Suprapubic skin (tissue), 4 donors: ENCODE measurements at regions not wholly inside any gene's neighbourhood (a gene's known extent, or its start where the extent isn't known, plus 50 kb on each side); places are given as distances from the start of the nearest gene placed in this dataset.

ENCODE experiments used
- DNase-seq, 2 donors: peaks; one replicate each; pipeline ENCODE4 v3.0.0-alpha.2; 2019; ENCODE audit warnings: low spot score in 2 of 2
- H3K27ac ChIP-seq: fragments of 200-600 bp; sonication (generic); one replicate; pipeline ENCODE4 v1.5.1; 2019
- H3K27me3 ChIP-seq: fragments of 200-600 bp; sonication (generic); one replicate; pipeline ENCODE4 v1.5.1; 2019
- H3K36me3 ChIP-seq: fragments of 200-600 bp; sonication (generic); one replicate; pipeline ENCODE4 v1.5.1; 2019
- H3K4me1 ChIP-seq: fragments of 200-600 bp; sonication (generic); one replicate; pipeline ENCODE4 v1.5.1; 2019
- H3K4me3 ChIP-seq: fragments of 200-600 bp; sonication (generic); one replicate; pipeline ENCODE4 v1.5.1; 2019; ENCODE audit warnings: mild to moderate bottlenecking
- H3K9me3 ChIP-seq: fragments of 200-600 bp; sonication (generic); one replicate; pipeline ENCODE4 v1.5.1; 2019
- EP300 ChIP-seq: sonication (generic); formaldehyde crosslinking; IDR thresholded peaks from one replicate; pipeline ENCODE4 v1.6.1; 2017; ENCODE audit warnings: antibody characterized with exemption
- POLR2A ChIP-seq, 2 donors: fragments of 450-650 bp; IDR thresholded peaks; one replicate each; pipeline ENCODE4 v1.6.1; 2017; ENCODE audit warnings: antibody characterized with exemption in 2 of 2, mild to moderate bottlenecking in 2 of 2, moderate library complexity in 2 of 2
- POLR2AphosphoS5 ChIP-seq, 3 donors: sonication (generic); formaldehyde crosslinking; IDR thresholded peaks; one replicate each; pipeline ENCODE4 v1.6.1; 2017; ENCODE audit warnings: antibody characterized with exemption in 3 of 3
- WGBS: methylation state at CpG from one replicate; pipeline ENCODE4 v1.1.5; 2018; 5-methylcytosine and 5-hydroxymethylcytosine counted together
- TF ChIP-seq, protein P1 (sequence below), 2 donors: fragments of 200-600 bp in 1 of 2; fragments of 450-650 bp in 1 of 2; sonication (generic) in 1 of 2; IDR thresholded peaks; one replicate each; pipeline ENCODE4 v1.5.1; 2016 to 2019; ENCODE audit warnings: antibody characterized with exemption in 2 of 2, mild to moderate bottlenecking in 1 of 2, moderate library complexity in 1 of 2

DNA sequence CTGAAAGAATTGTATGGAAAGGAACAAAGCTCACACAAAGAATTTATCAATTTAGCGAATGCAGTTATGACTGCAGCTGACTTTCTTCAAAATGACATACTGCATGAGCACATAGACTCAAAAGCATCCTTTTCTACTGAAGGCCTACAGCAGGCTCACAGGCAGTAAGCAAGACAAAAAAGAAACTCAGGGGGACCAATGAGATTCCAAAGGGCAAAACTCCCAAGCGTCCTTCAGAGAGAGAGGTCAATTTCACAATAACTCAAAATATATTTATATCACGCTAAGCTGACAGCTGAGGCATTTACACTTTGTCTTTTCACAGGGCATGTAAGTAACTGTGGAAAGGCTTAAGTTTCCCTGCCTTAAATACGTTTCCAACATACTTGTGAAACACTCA is 427.9 kb upstream of the RASGRP1 start:
- no peaks in the 10 kb centered on the region for H3K9me3 ChIP-seq
- WGBS = 75% methylated on average over 4 of the region's 4 CpGs

DNA sequence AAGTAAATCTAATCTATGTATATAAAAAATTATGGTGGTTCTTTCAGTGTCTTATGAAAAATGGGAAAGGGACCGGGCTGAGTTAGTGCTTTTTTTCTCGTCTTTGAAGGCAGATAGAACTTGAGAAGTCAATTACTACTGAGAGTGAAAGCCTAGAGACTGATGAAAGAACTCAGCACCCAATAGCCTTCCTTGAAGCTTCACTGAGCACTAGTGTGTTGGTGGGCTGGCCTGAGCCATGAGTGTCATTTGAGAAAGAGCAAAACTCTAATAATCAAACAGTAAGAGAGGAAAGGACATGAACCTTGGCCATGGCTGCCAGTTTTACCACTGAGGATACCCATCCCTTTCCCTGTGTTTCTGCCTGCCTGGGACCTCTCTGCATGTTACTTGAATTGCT is 428.3 kb upstream of the RASGRP1 start:
- peaks cover 3% of the 10 kb centered on the region for H3K4me1 ChIP-seq
- H3K4me3 ChIP-seq = no peak overlapping the region
- 96% methylated on average over 2 of the region's 2 CpGs for WGBS
- no peaks in the 10 kb centered on the region for H3K27me3 ChIP-seq
- DNase-seq = no peak
- no peaks in the 10 kb centered on the region for H3K36me3 ChIP-seq
- H3K27ac ChIP-seq = no peak overlapping the region
- TF ChIP-seq, protein P1, sequence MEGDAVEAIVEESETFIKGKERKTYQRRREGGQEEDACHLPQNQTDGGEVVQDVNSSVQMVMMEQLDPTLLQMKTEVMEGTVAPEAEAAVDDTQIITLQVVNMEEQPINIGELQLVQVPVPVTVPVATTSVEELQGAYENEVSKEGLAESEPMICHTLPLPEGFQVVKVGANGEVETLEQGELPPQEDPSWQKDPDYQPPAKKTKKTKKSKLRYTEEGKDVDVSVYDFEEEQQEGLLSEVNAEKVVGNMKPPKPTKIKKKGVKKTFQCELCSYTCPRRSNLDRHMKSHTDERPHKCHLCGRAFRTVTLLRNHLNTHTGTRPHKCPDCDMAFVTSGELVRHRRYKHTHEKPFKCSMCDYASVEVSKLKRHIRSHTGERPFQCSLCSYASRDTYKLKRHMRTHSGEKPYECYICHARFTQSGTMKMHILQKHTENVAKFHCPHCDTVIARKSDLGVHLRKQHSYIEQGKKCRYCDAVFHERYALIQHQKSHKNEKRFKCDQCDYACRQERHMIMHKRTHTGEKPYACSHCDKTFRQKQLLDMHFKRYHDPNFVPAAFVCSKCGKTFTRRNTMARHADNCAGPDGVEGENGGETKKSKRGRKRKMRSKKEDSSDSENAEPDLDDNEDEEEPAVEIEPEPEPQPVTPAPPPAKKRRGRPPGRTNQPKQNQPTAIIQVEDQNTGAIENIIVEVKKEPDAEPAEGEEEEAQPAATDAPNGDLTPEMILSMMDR (IDR thresholded peaks at IDR 0.05) = no peak
- no peak for TF ChIP-seq POLR2AphosphoS5 (IDR thresholded peaks at IDR 0.05)
- no peak for TF ChIP-seq EP300
- TF ChIP-seq POLR2A (IDR thresholded peaks at IDR 0.05) = no peak
- H3K9me3 ChIP-seq = no peaks in the 10 kb centered on the region

More for the DNA sequence above, 427.9 kb upstream of the RASGRP1 start:
- no peak overlapping the region for H3K4me3 ChIP-seq
- peaks cover 3% of the 10 kb centered on the region for H3K4me1 ChIP-seq
- H3K27ac ChIP-seq = no peak overlapping the region
- no peak for TF ChIP-seq POLR2A (IDR thresholded peaks at IDR 0.05)
- TF ChIP-seq EP300 = no peak
- TF ChIP-seq, protein P1 (IDR thresholded peaks at IDR 0.05) = no peak
- TF ChIP-seq POLR2AphosphoS5 (IDR thresholded peaks at IDR 0.05) = no peak
- no peaks in the 10 kb centered on the region for H3K36me3 ChIP-seq
- H3K27me3 ChIP-seq = no peaks in the 10 kb centered on the region
- DNase-seq = no peak

DNA sequence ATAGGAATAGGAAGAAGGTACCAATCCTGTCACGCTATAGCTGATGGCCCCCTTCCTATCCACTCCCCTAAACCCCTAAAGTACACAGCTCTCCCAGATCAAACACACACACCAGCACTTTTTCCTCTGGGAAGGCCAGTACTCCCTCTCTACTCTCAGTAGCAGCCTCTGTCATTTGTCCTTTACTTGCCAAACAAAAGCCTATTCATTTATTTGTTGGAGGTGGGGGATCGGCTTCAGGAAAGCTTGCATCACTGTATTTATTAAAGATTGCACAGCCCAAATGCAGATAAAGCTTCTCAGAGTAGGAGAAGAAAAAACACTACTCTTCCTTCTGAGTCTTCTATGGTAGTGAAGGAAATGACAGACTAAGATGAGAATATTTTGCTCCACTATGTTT is 429.7 kb upstream of the RASGRP1 start:
- no peak overlapping the region for H3K4me3 ChIP-seq
- H3K36me3 ChIP-seq = no peaks in the 10 kb centered on the region
- no peak for TF ChIP-seq POLR2AphosphoS5 (IDR thresholded peaks at IDR 0.05)
- TF ChIP-seq EP300 = no peak
- TF ChIP-seq, protein P1 (IDR thresholded peaks at IDR 0.05) = no peak
- no peak for TF ChIP-seq POLR2A (IDR thresholded peaks at IDR 0.05)
- no peaks in the 10 kb centered on the region for H3K9me3 ChIP-seq
- peaks cover 3% of the 10 kb centered on the region for H3K4me1 ChIP-seq
- no peak overlapping the region for H3K27ac ChIP-seq
- DNase-seq = no peak
- no peaks in the 10 kb centered on the region for H3K27me3 ChIP-seq
- WGBS = 43% methylated on average over 2 of the region's 2 CpGs

DNA sequence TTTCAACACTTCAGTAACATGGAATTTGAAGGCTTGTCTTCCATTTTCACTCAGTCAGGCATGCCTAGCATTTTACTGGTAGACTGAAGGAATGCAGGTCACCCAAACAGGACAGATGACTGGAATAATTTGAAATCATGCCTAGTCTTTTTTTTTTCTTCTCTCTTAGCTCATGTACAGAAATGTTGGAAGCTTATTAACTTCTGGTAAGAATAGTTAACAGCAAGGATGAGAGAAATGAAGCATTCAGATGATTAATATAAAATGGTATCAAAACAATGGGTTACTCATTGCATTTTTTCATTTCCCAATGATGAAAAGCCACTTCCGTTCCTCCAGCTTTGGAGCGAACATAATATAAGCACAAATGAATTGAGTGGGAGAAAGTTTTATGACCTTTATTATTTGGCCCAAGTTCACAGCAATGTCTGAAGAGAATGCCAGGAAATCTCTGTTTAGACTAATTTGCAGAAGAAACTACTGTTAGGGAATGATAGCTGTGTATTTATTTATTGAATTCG is 431.6 kb upstream of the RASGRP1 start:
- no peaks in the 10 kb centered on the region for H3K9me3 ChIP-seq
- TF ChIP-seq POLR2A (IDR thresholded peaks at IDR 0.05) (no peak), EP300 (no peak), POLR2AphosphoS5 (IDR thresholded peaks at IDR 0.05) (no peak)
- TF ChIP-seq, protein P1 (IDR thresholded peaks at IDR 0.05) = no peak
- no peaks in the 10 kb centered on the region for H3K27me3 ChIP-seq
- no peaks in the 10 kb centered on the region for H3K36me3 ChIP-seq
- H3K4me3 ChIP-seq = no peak overlapping the region
- peaks cover 3% of the 10 kb centered on the region for H3K4me1 ChIP-seq
- no peak overlapping the region for H3K27ac ChIP-seq
- DNase-seq = no peak
- WGBS = 28% methylated on average over 3 of the region's 3 CpGs

DNA sequence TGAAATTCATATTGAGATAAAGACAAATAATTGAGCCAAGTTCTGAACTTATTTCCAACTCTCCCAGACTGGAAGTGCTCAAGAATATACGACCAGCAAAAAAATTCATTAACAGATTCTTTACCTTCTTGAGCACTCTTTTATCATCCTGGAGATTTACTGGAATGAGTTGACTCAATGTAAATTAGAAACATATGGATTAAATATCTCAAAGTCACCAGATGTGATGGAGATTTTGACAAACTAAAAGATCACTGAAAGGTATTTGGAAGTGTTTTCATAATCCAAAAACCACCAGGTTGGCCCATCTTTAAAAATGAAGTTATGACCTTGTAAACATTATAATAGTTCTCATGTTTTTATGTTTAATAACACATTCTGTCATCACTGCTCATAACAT is 433.2 kb upstream of the RASGRP1 start:
- TF ChIP-seq POLR2AphosphoS5 (IDR thresholded peaks at IDR 0.05) (no peak), POLR2A (IDR thresholded peaks at IDR 0.05) (no peak), EP300 (no peak)
- TF ChIP-seq, protein P1 (IDR thresholded peaks at IDR 0.05) = no peak
- no peaks in the 10 kb centered on the region for H3K36me3 ChIP-seq

More for the DNA sequence above, 433.2 kb upstream of the RASGRP1 start:
- no peak for DNase-seq
- Histone ChIP-seq H3K9me3 (no peaks in the 10 kb centered on the region), H3K4me3 (no peak overlapping the region), H3K27ac (no peak overlapping the region), H3K27me3 (no peaks in the 10 kb centered on the region), H3K4me1 (peaks cover 3% of the 10 kb centered on the region)
- 79% methylated on average over 1 of the region's 1 CpG for WGBS
